ENCODE measurements at regions not wholly inside any gene's neighbourhood (a gene's known extent, or its start where the extent isn't known, plus 50 kb on each side); places are given as distances from the start of the nearest gene placed in this dataset.

GRCh38 chr4:101706535-101707057 lies 83.9 kb upstream of the BANK1 start:
- TF ChIP-seq KDM1A (IDR thresholded peaks at IDR 0.05; ENCODE audit: low read depth) (no peak), RCOR1 (IDR thresholded peaks at IDR 0.05; ENCODE audit: low read depth, low read length) (no peak), CTCF (IDR thresholded peaks at IDR 0.05) (no peak)
